ENCODE measurements at regions not wholly inside any gene's neighbourhood (a gene's known extent, or its start where the extent isn't known, plus 50 kb on each side); places are given as distances from the start of the nearest gene placed in this dataset.

GRCh38 chr6:12232339-12232738 lies 57.8 kb upstream of the EDN1 start:
- H3K4me2 ChIP-seq (ENCODE audit: low read depth, low read length) = peak overlapping the region; percentile 22; the same call in 1 of the 2 replicates

GRCh38 chr6:12232821-12233220 lies 57.3 kb upstream of the EDN1 start:
- DNase-seq = no peak
- Histone ChIP-seq H3K36me3 (replicated peaks; ENCODE audit: insufficient read depth, low read length) (no peaks in the 10 kb centered on the region), H3K79me2 (ENCODE audit: low read length) (no peaks in the 10 kb centered on the region), H3K9ac (ENCODE audit: low read length) (no peak overlapping the region), H3K27ac (ENCODE audit: low read length) (no peak overlapping the region; the same call in 1 of the 2 replicates), H3K4me2 (ENCODE audit: low read depth, low read length) (peak overlapping the region; percentile 22; the same call in 1 of the 2 replicates), H2AFZ (ENCODE audit: low read length) (no peak overlapping the region), H3F3A (ENCODE audit: insufficient read depth, low read length) (no peaks in the 10 kb centered on the region), H3K9me2 (replicated peaks; ENCODE audit: insufficient read depth, low read length) (no peaks in the 10 kb centered on the region), H3K4me3 (ENCODE audit: low read length) (no peak overlapping the region), H3K9me3 (replicated peaks; ENCODE audit: insufficient read depth, low read length) (no peaks in the 10 kb centered on the region), H3K27me3 (replicated peaks; ENCODE audit: insufficient read depth, low read length) (no peaks in the 10 kb centered on the region), H4K20me1 (ENCODE audit: insufficient read depth, low read length) (no peaks in the 10 kb centered on the region), H3K4me1 (ENCODE audit: low read length) (peaks cover 19% of the 10 kb centered on the region)
- TF ChIP-seq CTCF (IDR thresholded peaks at IDR 0.05; ENCODE audit: low read length) = no peak

More at GRCh38 chr6:12232339-12232738, 57.8 kb upstream of the EDN1 start:
- Histone ChIP-seq H3K79me2 (ENCODE audit: low read length) (no peaks in the 10 kb centered on the region), H3F3A (ENCODE audit: insufficient read depth, low read length) (no peaks in the 10 kb centered on the region), H3K27me3 (replicated peaks; ENCODE audit: insufficient read depth, low read length) (no peaks in the 10 kb centered on the region), H3K4me3 (ENCODE audit: low read length) (no peak overlapping the region), H3K9ac (ENCODE audit: low read length) (no peak overlapping the region), H3K9me3 (replicated peaks; ENCODE audit: insufficient read depth, low read length) (no peaks in the 10 kb centered on the region), H3K27ac (ENCODE audit: low read length) (no peak overlapping the region; the same call in 1 of the 2 replicates), H2AFZ (ENCODE audit: low read length) (no peak overlapping the region), H3K36me3 (replicated peaks; ENCODE audit: insufficient read depth, low read length) (no peaks in the 10 kb centered on the region), H3K9me2 (replicated peaks; ENCODE audit: insufficient read depth, low read length) (no peaks in the 10 kb centered on the region), H3K4me1 (ENCODE audit: low read length) (peaks cover 19% of the 10 kb centered on the region), H4K20me1 (ENCODE audit: insufficient read depth, low read length) (no peaks in the 10 kb centered on the region)
- TF ChIP-seq CTCF (IDR thresholded peaks at IDR 0.05; ENCODE audit: low read length) (no peak), EZH2 (optimal IDR thresholded peaks at IDR 0.05; ENCODE audit: low read depth, low read length) (no peak), EZH2phosphoT487 (IDR thresholded peaks at IDR 0.05; ENCODE audit: low read length) (no peak)
- DNase-seq = peak; percentile 59

GRCh38 chr6:12233693-12234571 lies 56.2 kb upstream of the EDN1 start:
- peak overlapping the region; percentile 34; the same call in 1 of the 2 replicates for H2AFZ ChIP-seq (ENCODE audit: low read length)
- no peaks in the 10 kb centered on the region for H3K36me3 ChIP-seq (replicated peaks; ENCODE audit: insufficient read depth, low read length)
- H3K9me2 ChIP-seq (replicated peaks; ENCODE audit: insufficient read depth, low read length) = no peaks in the 10 kb centered on the region
- H3F3A ChIP-seq (ENCODE audit: insufficient read depth, low read length) = no peaks in the 10 kb centered on the region
- TF ChIP-seq CTCF (IDR thresholded peaks at IDR 0.05; ENCODE audit: low read length) (peak; percentile 86), EZH2phosphoT487 (IDR thresholded peaks at IDR 0.05; ENCODE audit: low read length) (no peak), EZH2 (optimal IDR thresholded peaks at IDR 0.05; ENCODE audit: low read depth, low read length) (no peak)
- H3K4me3 ChIP-seq (ENCODE audit: low read length) = no peak overlapping the region
- H3K27ac ChIP-seq (ENCODE audit: low read length) = no peak overlapping the region
- H3K9ac ChIP-seq (ENCODE audit: low read length) = no peak overlapping the region
- no peaks in the 10 kb centered on the region for H3K27me3 ChIP-seq (replicated peaks; ENCODE audit: insufficient read depth, low read length)
- no peaks in the 10 kb centered on the region for H3K79me2 ChIP-seq (ENCODE audit: low read length)
- H3K4me1 ChIP-seq (ENCODE audit: low read length) = peaks cover 19% of the 10 kb centered on the region
- peak overlapping the region; percentile 44 for H3K4me2 ChIP-seq (ENCODE audit: low read depth, low read length)
- peak; percentile 80 for DNase-seq
- H3K9me3 ChIP-seq (replicated peaks; ENCODE audit: insufficient read depth, low read length) = no peaks in the 10 kb centered on the region
- no peaks in the 10 kb centered on the region for H4K20me1 ChIP-seq (ENCODE audit: insufficient read depth, low read length)
